ENCODE measurements at regions not wholly inside any gene's neighbourhood (a gene's known extent, or its start where the extent isn't known, plus 50 kb on each side); places are given as distances from the start of the nearest gene placed in this dataset.

DNA sequence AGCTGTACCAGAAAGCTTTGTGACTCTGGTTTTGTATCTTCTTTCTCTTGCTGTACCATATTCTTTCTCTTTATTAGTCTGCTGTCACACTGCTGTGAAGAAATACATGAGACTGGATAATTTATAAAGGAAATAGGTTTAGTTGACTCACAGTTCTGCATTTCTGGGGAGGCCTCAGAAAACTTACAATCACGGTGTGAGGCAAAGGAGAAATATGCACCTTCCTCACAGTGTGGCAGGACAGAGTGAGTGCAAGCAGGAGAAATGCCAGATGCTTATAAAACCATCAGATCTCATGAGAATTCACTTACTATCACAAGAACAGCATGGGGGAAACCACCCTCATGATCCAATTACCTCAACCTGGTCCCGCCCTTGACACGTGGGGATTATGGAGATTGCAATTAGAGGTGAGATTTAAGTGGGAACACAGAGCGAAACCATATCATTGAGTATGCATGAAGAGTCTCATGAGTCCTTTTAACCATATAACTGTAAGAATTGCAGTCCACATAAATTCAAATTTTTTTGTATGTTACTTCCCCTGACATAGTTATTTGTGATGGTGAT, 67.4 kb upstream of the INPP4B start:
- DNase-seq (ENCODE audit: low spot score, unreplicated experiment), result no peak
- Mint-ChIP-seq H3K27me3 (no peaks in the 10 kb centered on the region), H3K4me1 (ENCODE audit: low read depth) (no peaks in the 10 kb centered on the region), H3K4me3 (ENCODE audit: low read depth) (no peak overlapping the region), H3K27ac (peak overlapping the region; percentile 9), H3K9me3 (ENCODE audit: low read depth) (no peaks in the 10 kb centered on the region), H3K36me3 (ENCODE audit: insufficient read depth) (no peaks in the 10 kb centered on the region)
- TF ChIP-seq CTCF (IDR thresholded peaks at IDR 0.05; ENCODE audit: unreplicated experiment), result no peak

GRCh38 chr4:142917678-142918077, 71.6 kb upstream of the INPP4B start:
- Mint-ChIP-seq H3K9me3 (ENCODE audit: low read depth) (peaks cover 2% of the 10 kb centered on the region), H3K4me1 (ENCODE audit: low read depth) (no peaks in the 10 kb centered on the region)
- TF ChIP-seq CTCF (IDR thresholded peaks at IDR 0.05; ENCODE audit: unreplicated experiment), result no peak

GRCh38 chr4:142922720-142923119, 76.6 kb upstream of the INPP4B start:
- Mint-ChIP-seq H3K4me3 (ENCODE audit: low read depth) (no peak overlapping the region), H3K27me3 (no peaks in the 10 kb centered on the region), H3K4me1 (ENCODE audit: low read depth) (no peaks in the 10 kb centered on the region), H3K9me3 (ENCODE audit: low read depth) (peaks cover 2% of the 10 kb centered on the region), H3K36me3 (ENCODE audit: insufficient read depth) (no peaks in the 10 kb centered on the region), H3K27ac (no peak overlapping the region)
- DNase-seq (ENCODE audit: low spot score, unreplicated experiment), result no peak
- TF ChIP-seq CTCF (IDR thresholded peaks at IDR 0.05; ENCODE audit: unreplicated experiment), result no peak

More at GRCh38 chr4:142917678-142918077, 71.6 kb upstream of the INPP4B start:
- no peak for DNase-seq (ENCODE audit: low spot score, unreplicated experiment)
- no peak overlapping the region for H3K4me3 Mint-ChIP-seq (ENCODE audit: low read depth)
- no peaks in the 10 kb centered on the region for H3K36me3 Mint-ChIP-seq (ENCODE audit: insufficient read depth)
- H3K27ac Mint-ChIP-seq, result no peak overlapping the region
- H3K27me3 Mint-ChIP-seq, result no peaks in the 10 kb centered on the region

GRCh38 chr4:142923619-142924018, 77.5 kb upstream of the INPP4B start:
- Mint-ChIP-seq H3K36me3 (ENCODE audit: insufficient read depth) (no peaks in the 10 kb centered on the region), H3K27ac (no peak overlapping the region), H3K4me1 (ENCODE audit: low read depth) (no peaks in the 10 kb centered on the region), H3K4me3 (ENCODE audit: low read depth) (no peak overlapping the region), H3K27me3 (no peaks in the 10 kb centered on the region), H3K9me3 (ENCODE audit: low read depth) (peaks cover 2% of the 10 kb centered on the region)
- no peak for DNase-seq (ENCODE audit: low spot score, unreplicated experiment)
- no peak for TF ChIP-seq CTCF (IDR thresholded peaks at IDR 0.05; ENCODE audit: unreplicated experiment)

- Mint-ChIP-seq H3K27ac (no peak overlapping the region), H3K36me3 (ENCODE audit: insufficient read depth) (no peaks in the 10 kb centered on the region), H3K27me3 (no peaks in the 10 kb centered on the region), H3K4me1 (ENCODE audit: low read depth) (no peaks in the 10 kb centered on the region), H3K9me3 (ENCODE audit: low read depth) (peaks cover 2% of the 10 kb centered on the region), H3K4me3 (ENCODE audit: low read depth) (no peak overlapping the region)
- no peak for DNase-seq (ENCODE audit: low spot score, unreplicated experiment)
- TF ChIP-seq CTCF (IDR thresholded peaks at IDR 0.05; ENCODE audit: unreplicated experiment), result no peak
Observed at GRCh38 chr4:142925161-142925560, 79.1 kb upstream of the INPP4B start.
